Thymus (tissue), 11 donors: ENCODE measurements at regions not wholly inside any gene's neighbourhood (a gene's known extent, or its start where the extent isn't known, plus 50 kb on each side); places are given as distances from the start of the nearest gene placed in this dataset.

ENCODE experiments used
- DNase-seq, 9 donors: peaks; one replicate each; pipeline ENCODE4 v3.0.0-alpha.2; 2013; ENCODE audit warnings: low spot score in 9 of 9, low read depth in 6 of 9, missing footprints in 1 of 9
- H3K27ac ChIP-seq, 2 donors: one replicate each; pipeline ENCODE4 v1.5.1; 2013; ENCODE audit warnings: control low read depth in 1 of 2, low read depth in 1 of 2, low read length in 1 of 2, mild to moderate bottlenecking in 1 of 2, moderate library complexity in 1 of 2
- H3K27me3 ChIP-seq, 2 donors: one replicate each; pipeline ENCODE4 v1.5.1; 2013; ENCODE audit warnings: low read length in 1 of 2; ENCODE audit not compliant: control insufficient read depth in 2 of 2, insufficient read depth in 1 of 2
- H3K36me3 ChIP-seq, 2 donors: one replicate each; pipeline ENCODE4 v1.5.1; 2013; ENCODE audit warnings: low read length in 1 of 2, mild to moderate bottlenecking in 1 of 2, moderate library complexity in 1 of 2; ENCODE audit not compliant: control insufficient read depth in 2 of 2, insufficient read depth in 2 of 2
- H3K4me1 ChIP-seq, 2 donors: one replicate each; pipeline ENCODE4 v1.5.1; 2013; ENCODE audit warnings: low read length in 2 of 2; ENCODE audit not compliant: control insufficient read depth in 2 of 2, insufficient read depth in 2 of 2
- H3K4me3 ChIP-seq, 2 donors: one replicate each; pipeline ENCODE4 v1.5.1; 2013; ENCODE audit warnings: low read length in 2 of 2, control low read depth in 1 of 2, mild to moderate bottlenecking in 1 of 2
- H3K9me3 ChIP-seq, 2 donors: one replicate each; pipeline ENCODE4 v1.5.1; 2013; ENCODE audit warnings: low read length in 1 of 2, mild to moderate bottlenecking in 1 of 2; ENCODE audit not compliant: control insufficient read depth in 2 of 2, insufficient read depth in 1 of 2
- WGBS: extraction: QIAGEN DNeasy Blood & Tissue Kit; methylation state at CpG from one replicate; pipeline ENCODE4 v1.1.7; 2013; 5-methylcytosine and 5-hydroxymethylcytosine counted together
- donor health status: healthy.

- Histone ChIP-seq H3K9me3 (no peaks in the 10 kb centered on the region), H3K4me3 (no peak overlapping the region), H3K4me1 (no peaks in the 10 kb centered on the region), H3K27ac (no peak overlapping the region), H3K36me3 (no peaks in the 10 kb centered on the region), H3K27me3 (no peaks in the 10 kb centered on the region)
- DNase-seq: no peak
- WGBS: 90% methylated on average over 6 of the region's 6 CpGs
These were observed 304.3 kb upstream of the NCAM1 start for GRCh38 chr11:112656772-112657428.

- no peak overlapping the region for H3K27ac ChIP-seq
- H3K4me1 ChIP-seq: no peaks in the 10 kb centered on the region
- 55% methylated on average over 3 of the region's 3 CpGs for WGBS
- H3K27me3 ChIP-seq: no peaks in the 10 kb centered on the region
- H3K4me3 ChIP-seq: no peak overlapping the region
- H3K9me3 ChIP-seq: no peaks in the 10 kb centered on the region
- DNase-seq: no peak
- no peaks in the 10 kb centered on the region for H3K36me3 ChIP-seq
These were observed 302.8 kb upstream of the NCAM1 start for GRCh38 chr11:112658431-112658878.

GRCh38 chr11:112661146-112661545 lies 300.1 kb upstream of the NCAM1 start:
- Histone ChIP-seq H3K27ac (no peak overlapping the region), H3K36me3 (no peaks in the 10 kb centered on the region), H3K27me3 (no peaks in the 10 kb centered on the region), H3K4me3 (no peak overlapping the region), H3K9me3 (no peaks in the 10 kb centered on the region), H3K4me1 (no peaks in the 10 kb centered on the region)
- WGBS: 93% methylated on average over 1 of the region's 1 CpG
- no peak for DNase-seq

GRCh38 chr11:112661571-112661970 lies 299.6 kb upstream of the NCAM1 start:
- Histone ChIP-seq H3K4me1 (no peaks in the 10 kb centered on the region), H3K27me3 (no peaks in the 10 kb centered on the region), H3K36me3 (no peaks in the 10 kb centered on the region), H3K27ac (no peak overlapping the region), H3K4me3 (no peak overlapping the region), H3K9me3 (no peaks in the 10 kb centered on the region)
- no peak for DNase-seq
- 88% methylated on average over 4 of the region's 4 CpGs for WGBS

GRCh38 chr11:112662554-112662953 lies 298.7 kb upstream of the NCAM1 start:
- H3K27ac ChIP-seq: no peak overlapping the region
- no peaks in the 10 kb centered on the region for H3K4me1 ChIP-seq
- H3K9me3 ChIP-seq: no peaks in the 10 kb centered on the region
- H3K4me3 ChIP-seq: no peak overlapping the region
- DNase-seq: no peak
- WGBS: 93% methylated on average over 2 of the region's 2 CpGs
- H3K27me3 ChIP-seq: no peaks in the 10 kb centered on the region
- no peaks in the 10 kb centered on the region for H3K36me3 ChIP-seq

- WGBS: 83% methylated on average over 4 of the region's 4 CpGs
- Histone ChIP-seq H3K27me3 (no peaks in the 10 kb centered on the region), H3K4me1 (no peaks in the 10 kb centered on the region), H3K4me3 (no peak overlapping the region), H3K36me3 (no peaks in the 10 kb centered on the region), H3K9me3 (no peaks in the 10 kb centered on the region), H3K27ac (no peak overlapping the region)
- DNase-seq: no peak
These were observed 297.1 kb upstream of the NCAM1 start for GRCh38 chr11:112663947-112664634.

GRCh38 chr11:112665291-112665690 lies 295.9 kb upstream of the NCAM1 start:
- DNase-seq: no peak
- H3K9me3 ChIP-seq: no peaks in the 10 kb centered on the region
- no peak overlapping the region for H3K4me3 ChIP-seq
- no peaks in the 10 kb centered on the region for H3K4me1 ChIP-seq
- no peak overlapping the region for H3K27ac ChIP-seq
- H3K27me3 ChIP-seq: no peaks in the 10 kb centered on the region
- WGBS: 91% methylated on average over 2 of the region's 2 CpGs
- no peaks in the 10 kb centered on the region for H3K36me3 ChIP-seq

GRCh38 chr11:112666253-112666652 lies 295.0 kb upstream of the NCAM1 start:
- H3K9me3 ChIP-seq: no peaks in the 10 kb centered on the region
- DNase-seq: no peak
- H3K4me3 ChIP-seq: no peak overlapping the region
- 98% methylated on average over 1 of the region's 1 CpG for WGBS
- H3K27ac ChIP-seq: no peak overlapping the region
- no peaks in the 10 kb centered on the region for H3K4me1 ChIP-seq
- no peaks in the 10 kb centered on the region for H3K27me3 ChIP-seq
- H3K36me3 ChIP-seq: no peaks in the 10 kb centered on the region

- H3K27ac ChIP-seq: no peak overlapping the region
- H3K9me3 ChIP-seq: no peaks in the 10 kb centered on the region
- no peak overlapping the region for H3K4me3 ChIP-seq
- H3K36me3 ChIP-seq: no peaks in the 10 kb centered on the region
- no peaks in the 10 kb centered on the region for H3K4me1 ChIP-seq
- no peaks in the 10 kb centered on the region for H3K27me3 ChIP-seq
- 86% methylated on average over 7 of the region's 7 CpGs for WGBS
- DNase-seq: no peak
These were observed 290.2 kb upstream of the NCAM1 start for GRCh38 chr11:112670806-112671570.
